ENCODE measurements at regions not wholly inside any gene's neighbourhood (a gene's known extent, or its start where the extent isn't known, plus 50 kb on each side); places are given as distances from the start of the nearest gene placed in this dataset.

GRCh38 chr1:213391445-213391844 lies 340.4 kb downstream of the RPS6KC1 start:
- no peaks in the 10 kb centered on the region for H3K27me3 ChIP-seq (ENCODE audit: insufficient read depth, low read length)
- no peak overlapping the region for H3K4me2 ChIP-seq (ENCODE audit: low read length)

DNA sequence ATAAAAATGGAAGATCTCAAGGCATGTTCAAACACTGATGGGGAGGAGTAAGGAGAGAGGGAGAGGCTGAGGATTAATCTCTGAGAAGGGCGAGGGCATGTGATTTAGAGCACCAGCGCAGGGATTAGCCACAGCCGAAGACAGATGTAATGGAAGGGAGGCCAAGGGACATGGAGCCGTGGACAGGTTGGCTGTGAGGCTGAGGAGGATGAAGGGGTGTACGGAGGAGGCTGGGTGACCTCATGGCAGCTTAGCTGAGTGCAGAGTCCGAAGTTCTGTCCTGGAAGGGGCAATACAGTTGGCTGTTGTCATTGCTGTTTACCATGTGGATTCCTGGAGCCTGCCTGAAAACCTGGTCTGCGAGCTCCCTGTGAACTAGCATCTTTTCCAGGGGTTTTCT lies 342.8 kb downstream of the RPS6KC1 start:
- no peak overlapping the region for H3K4me2 ChIP-seq (ENCODE audit: low read length)
- H3K36me3 ChIP-seq (ENCODE audit: insufficient read depth, low read length), result no peaks in the 10 kb centered on the region
- H4K20me1 ChIP-seq (ENCODE audit: insufficient read depth, low read length), result no peaks in the 10 kb centered on the region
- H3K4me1 ChIP-seq (ENCODE audit: insufficient read depth, low read length, severe bottlenecking), result no peaks in the 10 kb centered on the region
- H3K9me3 ChIP-seq (ENCODE audit: low read length), result no peaks in the 10 kb centered on the region
- no peaks in the 10 kb centered on the region for H3F3A ChIP-seq (ENCODE audit: insufficient read depth, low read length)
- no peak overlapping the region for H3K4me3 ChIP-seq (ENCODE audit: low read depth, low read length, poor library complexity, severe bottlenecking)
- no peak overlapping the region for H2AFZ ChIP-seq (ENCODE audit: low read length)
- no peaks in the 10 kb centered on the region for H3K9me2 ChIP-seq (ENCODE audit: low read depth, low read length)
- H3K27me3 ChIP-seq (ENCODE audit: insufficient read depth, low read length), result no peaks in the 10 kb centered on the region
- no peaks in the 10 kb centered on the region for H3K79me2 ChIP-seq (ENCODE audit: insufficient read depth, low read length)
- TF ChIP-seq, protein P1, sequence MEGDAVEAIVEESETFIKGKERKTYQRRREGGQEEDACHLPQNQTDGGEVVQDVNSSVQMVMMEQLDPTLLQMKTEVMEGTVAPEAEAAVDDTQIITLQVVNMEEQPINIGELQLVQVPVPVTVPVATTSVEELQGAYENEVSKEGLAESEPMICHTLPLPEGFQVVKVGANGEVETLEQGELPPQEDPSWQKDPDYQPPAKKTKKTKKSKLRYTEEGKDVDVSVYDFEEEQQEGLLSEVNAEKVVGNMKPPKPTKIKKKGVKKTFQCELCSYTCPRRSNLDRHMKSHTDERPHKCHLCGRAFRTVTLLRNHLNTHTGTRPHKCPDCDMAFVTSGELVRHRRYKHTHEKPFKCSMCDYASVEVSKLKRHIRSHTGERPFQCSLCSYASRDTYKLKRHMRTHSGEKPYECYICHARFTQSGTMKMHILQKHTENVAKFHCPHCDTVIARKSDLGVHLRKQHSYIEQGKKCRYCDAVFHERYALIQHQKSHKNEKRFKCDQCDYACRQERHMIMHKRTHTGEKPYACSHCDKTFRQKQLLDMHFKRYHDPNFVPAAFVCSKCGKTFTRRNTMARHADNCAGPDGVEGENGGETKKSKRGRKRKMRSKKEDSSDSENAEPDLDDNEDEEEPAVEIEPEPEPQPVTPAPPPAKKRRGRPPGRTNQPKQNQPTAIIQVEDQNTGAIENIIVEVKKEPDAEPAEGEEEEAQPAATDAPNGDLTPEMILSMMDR (IDR thresholded peaks at IDR 0.05; ENCODE audit: low read length), result no peak
- no peak for TF ChIP-seq EZH2 (IDR thresholded peaks at IDR 0.05; ENCODE audit: borderline replicate concordance, low read length)
- no peak overlapping the region for H3K9ac ChIP-seq (ENCODE audit: low read length)
- H3K27ac ChIP-seq (ENCODE audit: low read depth, low read length, poor library complexity, severe bottlenecking), result no peak overlapping the region

More at GRCh38 chr1:213391445-213391844, 340.4 kb downstream of the RPS6KC1 start:
- Histone ChIP-seq H3K27ac (ENCODE audit: low read depth, low read length, poor library complexity, severe bottlenecking) (no peak overlapping the region), H3K4me3 (ENCODE audit: low read depth, low read length, poor library complexity, severe bottlenecking) (no peak overlapping the region), H3K79me2 (ENCODE audit: insufficient read depth, low read length) (no peaks in the 10 kb centered on the region), H3K9me3 (ENCODE audit: low read length) (no peaks in the 10 kb centered on the region), H3K9ac (ENCODE audit: low read length) (no peak overlapping the region), H4K20me1 (ENCODE audit: insufficient read depth, low read length) (no peaks in the 10 kb centered on the region), H3K9me2 (ENCODE audit: low read depth, low read length) (no peaks in the 10 kb centered on the region), H3K36me3 (ENCODE audit: insufficient read depth, low read length) (no peaks in the 10 kb centered on the region), H2AFZ (ENCODE audit: low read length) (no peak overlapping the region), H3K4me1 (ENCODE audit: insufficient read depth, low read length, severe bottlenecking) (no peaks in the 10 kb centered on the region), H3F3A (ENCODE audit: insufficient read depth, low read length) (no peaks in the 10 kb centered on the region)
- no peak for TF ChIP-seq EZH2 (IDR thresholded peaks at IDR 0.05; ENCODE audit: borderline replicate concordance, low read length)
- TF ChIP-seq, protein P1 (IDR thresholded peaks at IDR 0.05; ENCODE audit: low read length), result no peak

- H3K4me3 ChIP-seq (ENCODE audit: low read depth, low read length, poor library complexity, severe bottlenecking), result no peak overlapping the region
- no peak overlapping the region for H3K9ac ChIP-seq (ENCODE audit: low read length)
- H3K36me3 ChIP-seq (ENCODE audit: insufficient read depth, low read length), result no peaks in the 10 kb centered on the region
- no peaks in the 10 kb centered on the region for H4K20me1 ChIP-seq (ENCODE audit: insufficient read depth, low read length)
- no peaks in the 10 kb centered on the region for H3K9me2 ChIP-seq (ENCODE audit: low read depth, low read length)
- H3K79me2 ChIP-seq (ENCODE audit: insufficient read depth, low read length), result no peaks in the 10 kb centered on the region
- no peaks in the 10 kb centered on the region for H3K4me1 ChIP-seq (ENCODE audit: insufficient read depth, low read length, severe bottlenecking)
- no peak overlapping the region for H2AFZ ChIP-seq (ENCODE audit: low read length)
- no peaks in the 10 kb centered on the region for H3K9me3 ChIP-seq (ENCODE audit: low read length)
- no peaks in the 10 kb centered on the region for H3F3A ChIP-seq (ENCODE audit: insufficient read depth, low read length)
- no peak overlapping the region for H3K27ac ChIP-seq (ENCODE audit: low read depth, low read length, poor library complexity, severe bottlenecking)
- no peaks in the 10 kb centered on the region for H3K27me3 ChIP-seq (ENCODE audit: insufficient read depth, low read length)
- no peak overlapping the region for H3K4me2 ChIP-seq (ENCODE audit: low read length)
- no peak for TF ChIP-seq EZH2 (IDR thresholded peaks at IDR 0.05; ENCODE audit: borderline replicate concordance, low read length)
- TF ChIP-seq, protein P1 (IDR thresholded peaks at IDR 0.05; ENCODE audit: low read length), result no peak
Measured at GRCh38 chr1:213394837-213395236, 343.8 kb downstream of the RPS6KC1 start.

Measured in OCI-LY1 (cell line).